Testis (tissue), 2 donors: ENCODE measurements at regions not wholly inside any gene's neighbourhood (a gene's known extent, or its start where the extent isn't known, plus 50 kb on each side); places are given as distances from the start of the nearest gene placed in this dataset.

Experiments
- DNase-seq: peaks from one replicate; pipeline ENCODE4 v3.0.0-alpha.2; 2019
- H3K27ac ChIP-seq, 2 donors: fragments of 200-600 bp; sonication (generic); one replicate each; pipeline ENCODE4 v1.5.1; 2019
- H3K27me3 ChIP-seq: fragments of 200-600 bp; sonication (generic); one replicate; pipeline ENCODE4 v1.5.1; 2019
- H3K36me3 ChIP-seq: fragments of 200-600 bp; sonication (generic); one replicate; pipeline ENCODE4 v1.5.1; 2017; ENCODE audit warnings: low read depth; ENCODE audit errors: missing control alignments
- H3K4me1 ChIP-seq: fragments of 200-600 bp; sonication (generic); one replicate; pipeline ENCODE4 v1.5.1; 2019
- H3K4me3 ChIP-seq, 2 donors: fragments of 200-600 bp; sonication (generic); one replicate each; pipeline ENCODE4 v1.5.1; 2017 to 2019
- H3K9me3 ChIP-seq: fragments of 200-600 bp; sonication (generic); one replicate; pipeline ENCODE4 v1.5.1; 2017
- CTCF ChIP-seq, 3 experiments: fragments of 450-650 bp in 2 of 3; fragments of 200-600 bp in 1 of 3; sonication (generic) in 1 of 3; IDR thresholded peaks; one replicate each; pipeline ENCODE4 v1.5.1; 2016 to 2019; ENCODE audit warnings: antibody characterized with exemption in 3 of 3, mild to moderate bottlenecking in 2 of 3, moderate library complexity in 1 of 3
- POLR2A ChIP-seq: fragments of 450-650 bp; IDR thresholded peaks from one replicate; pipeline ENCODE4 v1.6.1; 2017; ENCODE audit warnings: antibody characterized with exemption, mild to moderate bottlenecking, moderate library complexity
- WGBS, 2 donors: methylation state at CpG; one replicate each; pipeline ENCODE4 v1.1.5; 2018; 5-methylcytosine and 5-hydroxymethylcytosine counted together
- intact Hi-C: fragments of 100-400 bp; cut with DNase I; formaldehyde crosslinking; loops from one replicate; pipeline ENCODE4 v1.15.1; 2023; ENCODE audit warnings: low total_unique reads

GRCh38 chr6:23731609-23732008, 394.4 kb upstream of the NRSN1 start:
- Histone ChIP-seq H3K4me3 (no peak overlapping the region), H3K36me3 (no peaks in the 10 kb centered on the region), H3K4me1 (no peaks in the 10 kb centered on the region), H3K9me3 (no peaks in the 10 kb centered on the region), H3K27ac (no peak overlapping the region), H3K27me3 (no peaks in the 10 kb centered on the region)
- 92% methylated on average over 4 of the region's 4 CpGs for WGBS, 2 donors
- TF ChIP-seq CTCF (IDR thresholded peaks at IDR 0.05): no peak
- no peak for TF ChIP-seq POLR2A
- intact Hi-C loops: no loop called here
- no peak for DNase-seq

GRCh38 chr6:23732521-23732920, 393.5 kb upstream of the NRSN1 start:
- H3K4me1 ChIP-seq: no peaks in the 10 kb centered on the region
- no peaks in the 10 kb centered on the region for H3K27me3 ChIP-seq
- H3K4me3 ChIP-seq: no peak overlapping the region
- 72 to 73% methylated on average over 3 of the region's 3 CpGs for WGBS, 2 donors
- DNase-seq: no peak
- no peak overlapping the region for H3K27ac ChIP-seq
- no peaks in the 10 kb centered on the region for H3K9me3 ChIP-seq
- intact Hi-C loops: no loop called here
- no peak for TF ChIP-seq CTCF (IDR thresholded peaks at IDR 0.05)
- no peak for TF ChIP-seq POLR2A
- no peaks in the 10 kb centered on the region for H3K36me3 ChIP-seq

GRCh38 chr6:23735151-23735550, 390.9 kb upstream of the NRSN1 start:
- Histone ChIP-seq H3K4me1 (no peaks in the 10 kb centered on the region), H3K36me3 (no peaks in the 10 kb centered on the region), H3K9me3 (no peaks in the 10 kb centered on the region), H3K4me3 (no peak overlapping the region), H3K27ac (no peak overlapping the region), H3K27me3 (no peaks in the 10 kb centered on the region)
- 46 to 50% methylated on average over 4 of the region's 4 CpGs for WGBS, 2 donors
- TF ChIP-seq CTCF (IDR thresholded peaks at IDR 0.05) (no peak), POLR2A (no peak)
- intact Hi-C loops: no loop called here
- DNase-seq: no peak

- no peaks in the 10 kb centered on the region for H3K9me3 ChIP-seq
- 36 to 42% methylated on average over 3 of the region's 3 CpGs for WGBS, 2 donors
- no peak overlapping the region for H3K4me3 ChIP-seq
- TF ChIP-seq CTCF (IDR thresholded peaks at IDR 0.05) (no peak), POLR2A (no peak)
- no peaks in the 10 kb centered on the region for H3K27me3 ChIP-seq
- H3K4me1 ChIP-seq: no peaks in the 10 kb centered on the region
- intact Hi-C loops: no loop called here
- H3K27ac ChIP-seq: no peak overlapping the region
- peak; percentile 13 for DNase-seq
- H3K36me3 ChIP-seq: no peaks in the 10 kb centered on the region
These were observed 389.4 kb upstream of the NRSN1 start for GRCh38 chr6:23736577-23736976.

GRCh38 chr6:23747239-23747638, 378.8 kb upstream of the NRSN1 start:
- intact Hi-C loops: no loop called here
- H3K9me3 ChIP-seq: no peaks in the 10 kb centered on the region
- no peak overlapping the region for H3K27ac ChIP-seq
- no peaks in the 10 kb centered on the region for H3K27me3 ChIP-seq
- H3K4me3 ChIP-seq: no peak overlapping the region
- DNase-seq: no peak
- no peak for TF ChIP-seq CTCF (IDR thresholded peaks at IDR 0.05)
- TF ChIP-seq POLR2A: no peak
- H3K4me1 ChIP-seq: no peaks in the 10 kb centered on the region
- no peaks in the 10 kb centered on the region for H3K36me3 ChIP-seq
- WGBS, 2 donors: 66 to 69% methylated on average over 5 of the region's 5 CpGs
